PFSK-1 (cell line): ENCODE measurements at regions not wholly inside any gene's neighbourhood (a gene's known extent, or its start where the extent isn't known, plus 50 kb on each side); places are given as distances from the start of the nearest gene placed in this dataset.

Experiments
- FOXP2 ChIP-seq: optimal IDR thresholded peaks from 2 replicates; pipeline ENCODE3; 2011; ENCODE audit warnings: borderline replicate concordance, control low read depth, inconsistent platforms; ENCODE audit not compliant: insufficient read depth; ENCODE audit errors: extremely low read length, extremely low read depth
- POLR2AphosphoS5 ChIP-seq: IDR thresholded peaks from 2 replicates; pipeline ENCODE4 v1.6.1; 2012; ENCODE audit warnings: low read depth, mild to moderate bottlenecking, control low read depth, low read length, moderate library complexity
- REST ChIP-seq, 2 experiments: IDR thresholded peaks; 2 replicates each; pipeline versions ENCODE4 v1.6.1 to v1.8.0; 2011 to 2012; ENCODE audit warnings: low read depth in 2 of 2, low read length in 2 of 2, control low read depth in 1 of 2, inconsistent platforms in 1 of 2, mild to moderate bottlenecking in 1 of 2, moderate library complexity in 1 of 2; ENCODE audit not compliant: insufficient read depth in 1 of 2
- SIN3A ChIP-seq: IDR thresholded peaks from 2 replicates; pipeline ENCODE4 v1.6.1; 2012; ENCODE audit warnings: mild to moderate bottlenecking, low read length, moderate library complexity, borderline replicate concordance; ENCODE audit not compliant: insufficient read depth
- TAF1 ChIP-seq: IDR thresholded peaks from 2 replicates; pipeline ENCODE4 v1.6.1; 2012; ENCODE audit warnings: low read length, control low read depth, borderline replicate concordance; ENCODE audit not compliant: insufficient read depth

- TF ChIP-seq POLR2AphosphoS5 (peak; percentile 47; the same call in 1 of the 2 replicates), SIN3A (peak; percentile 70; the same call in 1 of the 2 replicates), TAF1 (no peak), REST (IDR thresholded peaks at IDR 0.05; ENCODE audit: insufficient read depth in 1 of 2, low read depth in 2 of 2, low read length in 2 of 2) (no peak; a peak in 1 of 4 replicates), FOXP2 (peak; percentile 54)
Observed at GRCh38 chr6:145247692-145248419, 487.5 kb downstream of the EPM2A start.

- TF ChIP-seq FOXP2 (no peak), SIN3A (no peak), POLR2AphosphoS5 (no peak), REST (IDR thresholded peaks at IDR 0.05; ENCODE audit: insufficient read depth in 1 of 2, low read depth in 2 of 2, low read length in 2 of 2) (no peak), TAF1 (no peak)
Observed at GRCh38 chr6:145250436-145250835, 484.9 kb downstream of the EPM2A start.

GRCh38 chr6:145252737-145253136, 482.6 kb downstream of the EPM2A start:
- TF ChIP-seq FOXP2: no peak
- peak; percentile 39; the same call in 1 of the 2 replicates for TF ChIP-seq POLR2AphosphoS5
- no peak for TF ChIP-seq REST (IDR thresholded peaks at IDR 0.05; ENCODE audit: insufficient read depth in 1 of 2, low read depth in 2 of 2, low read length in 2 of 2)
- peak; percentile 58; the same call in 1 of the 2 replicates for TF ChIP-seq SIN3A
- TF ChIP-seq TAF1: no peak

- TF ChIP-seq SIN3A: no peak
- TF ChIP-seq POLR2AphosphoS5: no peak
- TF ChIP-seq REST (IDR thresholded peaks at IDR 0.05; ENCODE audit: insufficient read depth in 1 of 2, low read depth in 2 of 2, low read length in 2 of 2): no peak
- TF ChIP-seq FOXP2: no peak
- no peak for TF ChIP-seq TAF1
Observed at GRCh38 chr6:145254649-145255401, 480.5 kb downstream of the EPM2A start.

GRCh38 chr6:145257704-145258103, 477.6 kb downstream of the EPM2A start:
- TF ChIP-seq POLR2AphosphoS5: no peak
- TF ChIP-seq SIN3A: no peak
